Epithelial cell of esophagus (primary cell): ENCODE measurements at regions not wholly inside any gene's neighbourhood (a gene's known extent, or its start where the extent isn't known, plus 50 kb on each side); places are given as distances from the start of the nearest gene placed in this dataset.
"Not testable (repeated sequence)": the region's sequence is repeated elsewhere in the genome, so short reads cannot be mapped to it uniquely, and the experiment has no call there.

Source experiments
- DNase-seq: peaks from one replicate; pipeline ENCODE4 v3.0.0; 2010; ENCODE audit warnings: low read depth
- H3K4me3 ChIP-seq: 2 replicates; pipeline ENCODE4 v1.5.1; 2011; ENCODE audit warnings: mild to moderate bottlenecking, low read length, control low read depth
- TF ChIP-seq, protein P1 (sequence below): IDR thresholded peaks from 2 replicates; pipeline ENCODE4 v1.5.1; 2011; ENCODE audit warnings: low read depth, mild to moderate bottlenecking, low read length, control low read depth, inconsistent platforms; ENCODE audit not compliant: insufficient read depth; ENCODE audit errors: missing control alignments

DNA sequence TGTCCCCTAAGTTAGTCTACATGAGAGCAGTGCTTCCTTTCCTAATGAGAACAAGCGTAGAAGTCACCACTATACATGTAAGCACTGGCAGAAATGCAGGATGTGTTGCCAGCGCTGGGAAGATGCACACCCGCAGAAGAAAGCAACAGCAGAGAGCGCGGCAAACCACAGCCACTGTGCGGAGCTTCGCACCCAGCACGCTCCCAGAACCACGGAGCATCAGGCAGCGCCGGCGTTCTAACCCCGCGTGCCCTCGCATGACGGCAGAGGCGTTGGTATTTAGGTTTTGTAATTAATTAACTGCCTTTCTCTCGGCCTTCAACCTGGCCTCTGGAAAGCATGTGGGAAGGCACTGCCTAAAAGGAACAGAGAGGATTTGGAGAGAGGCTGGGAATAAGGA, 69.1 kb downstream of the OLIG1 start:
- TF ChIP-seq, protein P1, sequence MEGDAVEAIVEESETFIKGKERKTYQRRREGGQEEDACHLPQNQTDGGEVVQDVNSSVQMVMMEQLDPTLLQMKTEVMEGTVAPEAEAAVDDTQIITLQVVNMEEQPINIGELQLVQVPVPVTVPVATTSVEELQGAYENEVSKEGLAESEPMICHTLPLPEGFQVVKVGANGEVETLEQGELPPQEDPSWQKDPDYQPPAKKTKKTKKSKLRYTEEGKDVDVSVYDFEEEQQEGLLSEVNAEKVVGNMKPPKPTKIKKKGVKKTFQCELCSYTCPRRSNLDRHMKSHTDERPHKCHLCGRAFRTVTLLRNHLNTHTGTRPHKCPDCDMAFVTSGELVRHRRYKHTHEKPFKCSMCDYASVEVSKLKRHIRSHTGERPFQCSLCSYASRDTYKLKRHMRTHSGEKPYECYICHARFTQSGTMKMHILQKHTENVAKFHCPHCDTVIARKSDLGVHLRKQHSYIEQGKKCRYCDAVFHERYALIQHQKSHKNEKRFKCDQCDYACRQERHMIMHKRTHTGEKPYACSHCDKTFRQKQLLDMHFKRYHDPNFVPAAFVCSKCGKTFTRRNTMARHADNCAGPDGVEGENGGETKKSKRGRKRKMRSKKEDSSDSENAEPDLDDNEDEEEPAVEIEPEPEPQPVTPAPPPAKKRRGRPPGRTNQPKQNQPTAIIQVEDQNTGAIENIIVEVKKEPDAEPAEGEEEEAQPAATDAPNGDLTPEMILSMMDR = no peak
- no peak overlapping the region for H3K4me3 ChIP-seq
- DNase-seq = no peak

DNA sequence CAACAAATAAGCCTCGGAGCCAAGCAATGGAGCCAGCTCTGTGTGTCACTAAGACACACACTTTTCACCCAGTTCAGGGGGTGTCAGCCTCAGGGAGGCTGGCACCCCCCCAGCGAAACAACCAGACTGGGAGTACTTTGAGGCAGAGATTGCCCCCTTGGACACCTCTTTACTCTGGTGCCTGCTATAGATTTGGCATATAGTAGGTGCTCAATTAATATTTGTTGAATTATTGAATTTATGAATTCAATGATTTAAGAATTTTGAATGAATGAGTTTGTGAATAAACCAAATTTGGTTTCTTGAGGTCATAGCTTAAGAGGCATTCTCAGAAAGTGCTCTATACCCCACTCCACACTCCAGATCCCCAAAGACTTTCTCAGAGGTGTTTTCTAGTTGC, 70.3 kb downstream of the OLIG1 start:
- DNase-seq = no peak
- no peak overlapping the region for H3K4me3 ChIP-seq
- TF ChIP-seq, protein P1 = no peak

DNA sequence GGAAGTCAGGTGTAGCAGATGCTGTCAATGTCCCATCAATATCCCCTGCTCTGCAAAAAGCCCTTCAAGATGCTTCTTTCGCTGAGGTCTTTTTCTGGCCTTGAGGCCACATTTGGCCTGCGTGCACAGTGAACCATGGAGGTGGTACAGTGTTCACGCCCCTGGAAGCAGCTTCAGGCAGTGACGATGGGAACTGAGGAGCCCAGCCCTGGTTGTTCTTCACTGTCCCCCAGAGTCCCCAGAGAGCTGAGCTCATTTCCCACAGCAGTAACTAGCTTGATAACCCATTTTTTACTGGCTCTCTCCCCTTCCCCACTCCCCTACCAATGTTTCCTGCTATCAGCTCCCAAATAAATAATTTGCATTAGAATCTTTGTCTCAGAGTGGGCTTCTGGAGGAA, 76.5 kb downstream of the OLIG1 start:
- H3K4me3 ChIP-seq = no peak overlapping the region
- TF ChIP-seq, protein P1 = no peak

DNA sequence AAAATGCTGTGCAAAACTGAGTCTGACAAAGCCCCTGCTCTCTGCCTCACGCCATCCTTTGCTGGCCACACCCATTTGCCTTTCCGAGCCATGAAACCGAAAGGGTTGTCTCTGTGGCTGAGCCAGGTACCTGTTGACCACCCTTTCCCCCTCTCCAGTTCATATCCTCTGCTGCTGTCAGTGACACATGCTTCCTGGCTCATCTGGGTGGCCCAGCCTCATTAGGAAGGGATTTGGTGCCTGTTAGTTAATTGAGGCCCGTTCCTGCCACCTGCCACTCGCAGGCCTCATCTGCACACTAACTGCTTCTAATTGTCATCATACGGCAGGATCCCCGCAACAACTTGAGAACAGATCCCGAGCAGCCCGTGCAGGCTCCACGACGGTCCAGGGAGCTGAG, 79.2 kb downstream of the OLIG1 start:
- TF ChIP-seq, protein P1 = no peak
- H3K4me3 ChIP-seq = no peak overlapping the region
- DNase-seq = no peak

More for the DNA sequence above, 76.5 kb downstream of the OLIG1 start:
- DNase-seq = no peak

DNA sequence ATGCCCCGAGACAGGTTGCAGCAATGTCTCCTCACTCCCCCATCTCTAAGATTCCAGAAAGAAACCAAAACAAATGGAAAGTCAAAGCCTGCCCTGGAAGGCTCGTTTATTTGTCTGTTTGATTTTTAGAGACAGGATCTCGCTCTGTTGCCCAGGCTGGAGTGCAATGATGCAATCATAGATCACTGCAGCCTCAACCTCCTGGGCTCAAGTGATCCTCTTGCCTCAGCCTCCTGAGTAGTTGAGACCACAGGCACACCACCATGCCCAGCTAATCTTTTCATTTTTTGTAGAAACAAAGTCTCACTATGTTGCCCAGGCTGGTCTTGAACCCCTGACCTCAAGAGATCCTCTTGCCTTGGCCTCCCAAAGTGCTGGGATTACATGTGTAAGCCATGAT, 78.8 kb upstream of the IFNAR2 start:
- H3K4me3 ChIP-seq, DNase-seq: not testable (repeated sequence)

DNA sequence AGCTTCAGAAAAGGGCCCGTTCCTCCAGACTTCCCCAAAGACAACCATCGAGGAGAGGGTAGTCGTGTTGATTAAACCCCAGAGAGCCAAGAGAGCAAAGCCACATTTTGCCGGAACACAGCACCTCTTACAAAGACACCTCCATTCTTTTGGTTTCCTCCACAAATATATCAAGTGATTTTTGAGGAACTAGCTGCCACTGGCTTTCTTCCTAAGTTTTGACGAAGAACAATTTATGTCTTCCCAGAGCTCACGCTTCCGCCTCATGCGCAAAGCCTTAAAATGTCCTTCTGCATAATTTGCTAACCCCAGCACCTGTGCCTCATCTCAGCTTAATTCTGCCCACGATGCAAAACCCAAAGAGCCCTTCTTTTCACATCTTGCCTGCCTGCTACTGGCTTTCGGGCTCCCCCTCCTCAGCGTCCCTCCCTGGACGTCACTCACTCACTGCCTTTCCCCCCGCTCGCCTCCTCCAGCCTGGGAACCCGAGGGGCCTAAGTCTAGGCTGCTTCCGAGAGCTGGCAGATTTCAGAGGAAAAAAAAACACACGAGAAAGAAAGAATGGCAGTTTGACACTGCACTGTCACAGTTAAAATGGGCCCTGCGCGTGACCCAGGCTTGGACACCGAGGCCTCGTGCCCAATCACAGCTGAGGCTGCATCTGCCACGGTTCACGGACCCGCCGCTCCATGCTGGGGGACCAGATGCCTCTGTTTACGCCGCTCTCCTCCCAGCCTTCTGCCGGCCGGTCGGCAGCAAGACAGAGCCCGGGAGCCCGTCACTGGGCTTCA, 77.6 kb upstream of the IFNAR2 start:
- no peak for DNase-seq
- TF ChIP-seq, protein P1 = no peak
- no peak overlapping the region for H3K4me3 ChIP-seq

DNA sequence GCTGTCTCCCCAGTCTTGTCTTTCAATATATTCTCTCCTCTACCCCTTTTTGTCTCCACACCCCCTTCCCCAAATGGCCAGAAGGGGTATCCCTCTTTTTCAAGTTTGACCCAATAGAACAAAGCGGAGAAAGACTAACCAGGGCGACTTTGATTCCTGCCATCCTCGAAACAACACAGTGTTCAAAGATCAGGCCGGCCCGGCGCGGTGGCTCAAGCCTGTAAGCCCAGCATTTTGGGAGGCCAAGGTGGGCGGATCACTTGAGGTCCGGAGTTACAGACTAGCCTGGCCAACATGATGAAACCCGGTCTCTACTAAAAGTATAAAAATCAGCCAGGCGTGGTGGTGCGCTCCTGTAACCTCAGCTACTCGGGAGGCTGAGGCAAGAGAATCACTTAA, 77.0 kb upstream of the IFNAR2 start:
- TF ChIP-seq, protein P1 = no peak
- H3K4me3 ChIP-seq = no peak overlapping the region
- DNase-seq = no peak
